Kidney epithelial cell (primary cell): ENCODE measurements at regions not wholly inside any gene's neighbourhood (a gene's known extent, or its start where the extent isn't known, plus 50 kb on each side); places are given as distances from the start of the nearest gene placed in this dataset.

Experiments
- DNase-seq: peaks from one replicate; pipeline ENCODE4 v3.0.0-alpha.2; 2010; ENCODE audit warnings: low read depth
- H3K27me3 ChIP-seq: 2 replicates; pipeline ENCODE4 v1.6.0; 2011; ENCODE audit warnings: low read length; ENCODE audit not compliant: control insufficient read depth, insufficient read depth
- H3K36me3 ChIP-seq: 2 replicates; pipeline ENCODE4 v1.5.1; 2011; ENCODE audit warnings: low read length; ENCODE audit not compliant: control insufficient read depth, insufficient read depth
- H3K4me3 ChIP-seq: 2 replicates; pipeline ENCODE4 v1.5.1; 2011; ENCODE audit warnings: low read depth, mild to moderate bottlenecking, control low read depth, low read length
- CTCF ChIP-seq: IDR thresholded peaks from 2 replicates; pipeline ENCODE4 v1.5.1; 2011; ENCODE audit warnings: mild to moderate bottlenecking, moderate library complexity, low read length, control low read depth, inconsistent platforms; ENCODE audit not compliant: insufficient read depth, poor library complexity, severe bottlenecking

GRCh38 chr6:170098428-170099170 lies 192.3 kb downstream of the DLL1 start:
- no peak for DNase-seq
- H3K27me3 ChIP-seq = peaks cover 6% of the 10 kb centered on the region
- H3K4me3 ChIP-seq = no peak overlapping the region
- TF ChIP-seq CTCF = no peak
- H3K36me3 ChIP-seq = no peaks in the 10 kb centered on the region

GRCh38 chr6:170097505-170098427 lies 193.1 kb downstream of the DLL1 start:
- peaks cover 6% of the 10 kb centered on the region for H3K27me3 ChIP-seq
- no peak for DNase-seq
- TF ChIP-seq CTCF = no peak
- no peaks in the 10 kb centered on the region for H3K36me3 ChIP-seq
- no peak overlapping the region for H3K4me3 ChIP-seq

GRCh38 chr6:170096803-170097504 lies 193.9 kb downstream of the DLL1 start:
- H3K27me3 ChIP-seq = peaks cover 10% of the 10 kb centered on the region
- H3K36me3 ChIP-seq = no peaks in the 10 kb centered on the region
- no peak for TF ChIP-seq CTCF
- no peak overlapping the region for H3K4me3 ChIP-seq
- DNase-seq = no peak

GRCh38 chr6:170096191-170096802 lies 194.6 kb downstream of the DLL1 start:
- TF ChIP-seq CTCF = no peak
- Histone ChIP-seq H3K36me3 (no peaks in the 10 kb centered on the region), H3K4me3 (no peak overlapping the region), H3K27me3 (peaks cover 10% of the 10 kb centered on the region)
- no peak for DNase-seq

GRCh38 chr6:170095273-170095981 lies 195.5 kb downstream of the DLL1 start:
- no peak for TF ChIP-seq CTCF
- Histone ChIP-seq H3K36me3 (no peaks in the 10 kb centered on the region), H3K27me3 (peaks cover 10% of the 10 kb centered on the region), H3K4me3 (no peak overlapping the region)
- no peak for DNase-seq
